Upper lobe of left lung (tissue), 6 donors: ENCODE measurements at regions not wholly inside any gene's neighbourhood (a gene's known extent, or its start where the extent isn't known, plus 50 kb on each side); places are given as distances from the start of the nearest gene placed in this dataset.
A peak's percentile ranks its signal among the peaks of the same experiment; 100 is the strongest.

Experiments used
- ATAC-seq, 2 donors: fragments of 200-7000 bp; cut with Tn5 transposase; one replicate each; pipeline ENCODE4 v1.9.1; 2022; ENCODE audit warnings: mild to moderate bottlenecking in 2 of 2, moderate library complexity in 2 of 2; ENCODE audit not compliant: low FRiP score in 2 of 2
- DNase-seq, 2 donors: peaks; one replicate each; pipeline ENCODE4 v3.0.0-alpha.2; 2019 to 2020
- H3K27ac ChIP-seq, 4 donors: fragments of 200-600 bp; sonication (generic); one replicate each; pipeline ENCODE4 v1.5.1; 2016 to 2019
- H3K27me3 ChIP-seq, 4 donors: fragments of 200-600 bp; sonication (generic); one replicate each; pipeline ENCODE4 v1.5.1; 2017 to 2019
- H3K36me3 ChIP-seq, 4 donors: fragments of 200-600 bp; sonication (generic); one replicate each; pipeline ENCODE4 v1.5.1; 2016 to 2019
- H3K4me1 ChIP-seq, 4 donors: fragments of 200-600 bp; sonication (generic); one replicate each; pipeline ENCODE4 v1.5.1; 2018 to 2019
- H3K4me3 ChIP-seq, 4 donors: fragments of 200-600 bp; sonication (generic); one replicate each; pipeline ENCODE4 v1.5.1; 2017 to 2019; ENCODE audit warnings: mild to moderate bottlenecking in 2 of 4, moderate library complexity in 1 of 4
- H3K9me3 ChIP-seq, 4 donors: fragments of 200-600 bp; sonication (generic); one replicate each; pipeline ENCODE4 v1.5.1; 2018 to 2019
- CTCF ChIP-seq, 6 experiments: fragments of 450-650 bp in 4 of 6; fragments of 200-600 bp in 2 of 6; sonication (generic) in 2 of 6; IDR thresholded peaks; one replicate each; pipeline ENCODE4 v1.5.1; 2016 to 2019; ENCODE audit warnings: antibody characterized with exemption in 6 of 6
- EP300 ChIP-seq, 4 donors: sonication (generic); formaldehyde crosslinking; IDR thresholded peaks; one replicate each; pipeline ENCODE4 v1.5.1; 2017; ENCODE audit warnings: antibody characterized with exemption in 4 of 4, control low read depth in 2 of 4
- POLR2A ChIP-seq, 4 donors: fragments of 450-650 bp; IDR thresholded peaks; one replicate each; pipeline ENCODE4 v1.5.1; 2016 to 2017; ENCODE audit warnings: antibody characterized with exemption in 4 of 4, mild to moderate bottlenecking in 2 of 4
- POLR2AphosphoS5 ChIP-seq, 2 donors: sonication (generic); formaldehyde crosslinking; IDR thresholded peaks; one replicate each; pipeline ENCODE4 v1.5.1; 2017; ENCODE audit warnings: antibody characterized with exemption in 2 of 2
- whole genome bisulfite sequencing, 2 donors: methylation state at CpG; one replicate each; pipeline ENCODE4 v1.1.5; 2017 to 2018; 5-methylcytosine and 5-hydroxymethylcytosine counted together
- donor health status: DM: no; HTN: no; CAD: no; lungs with moderate emphysema.
- donor health status: DM: no; HTN: yes; CAD: no; lungs with severe emphysema.

GRCh38 chr16:66277311-66278070 is 89.0 kb upstream of the CDH5 start:
- 87% methylated on average over 3 to 6 of the region's 6 CpGs for WGBS, 2 donors
- H3K4me1 ChIP-seq = peaks cover 0 to 20% (median 9%) of the 10 kb centered on the region in 4 donors

GRCh38 chr16:66275775-66276428 is 90.6 kb upstream of the CDH5 start:
- H3K4me3 ChIP-seq = no peak overlapping the region
- no peaks in the 10 kb centered on the region for H3K36me3 ChIP-seq
- DNase-seq = peak in 1 of 2 donors; percentile 42
- H3K4me1 ChIP-seq = peaks cover 0 to 20% (median 9%) of the 10 kb centered on the region in 4 donors
- ATAC-seq = no peak
- H3K27ac ChIP-seq = no peak overlapping the region
- peaks cover 0 to 6% (median 0%) of the 10 kb centered on the region in 4 donors for H3K9me3 ChIP-seq
- no peaks in the 10 kb centered on the region for H3K27me3 ChIP-seq
- peak; percentile 53 to 79 (median 64) for TF ChIP-seq CTCF (IDR thresholded peaks at IDR 0.05)
- TF ChIP-seq POLR2A (IDR thresholded peaks at IDR 0.05) = no peak
- WGBS, 2 donors = 32 to 39% methylated on average over 6 of the region's 6 CpGs

More at GRCh38 chr16:66277311-66278070, 89.0 kb upstream of the CDH5 start:
- no peak for ATAC-seq
- Histone ChIP-seq H3K36me3 (no peaks in the 10 kb centered on the region), H3K4me3 (no peak overlapping the region), H3K9me3 (peaks cover 0 to 6% (median 0%) of the 10 kb centered on the region in 4 donors), H3K27ac (peak overlapping the region; percentile 17 to 62 (median 24)), H3K27me3 (no peaks in the 10 kb centered on the region)
- no peak for DNase-seq
- TF ChIP-seq CTCF (IDR thresholded peaks at IDR 0.05) (no peak), POLR2A (IDR thresholded peaks at IDR 0.05) (no peak), POLR2AphosphoS5 (IDR thresholded peaks at IDR 0.05) (no peak), EP300 (IDR thresholded peaks at IDR 0.05) (no peak)

GRCh38 chr16:66274335-66275110 is 92.0 kb upstream of the CDH5 start:
- ATAC-seq (no peak), DNase-seq (no peak)
- Histone ChIP-seq H3K9me3 (peaks cover 0 to 6% (median 0%) of the 10 kb centered on the region in 4 donors), H3K27me3 (no peaks in the 10 kb centered on the region), H3K27ac (no peak overlapping the region), H3K4me1 (peaks cover 0 to 30% (median 19%) of the 10 kb centered on the region in 4 donors), H3K36me3 (no peaks in the 10 kb centered on the region), H3K4me3 (no peak overlapping the region)
- 75 to 82% methylated on average over 9 of the region's 9 CpGs for WGBS, 2 donors
- TF ChIP-seq POLR2AphosphoS5 (IDR thresholded peaks at IDR 0.05) (no peak), CTCF (IDR thresholded peaks at IDR 0.05) (peak in 5 of 6 experiments; percentile 9 to 45 (median 29))

- Histone ChIP-seq H3K36me3 (no peaks in the 10 kb centered on the region), H3K4me3 (no peak overlapping the region), H3K27me3 (no peaks in the 10 kb centered on the region), H3K4me1 (peaks cover 0 to 28% (median 18%) of the 10 kb centered on the region in 4 donors), H3K9me3 (no peaks in the 10 kb centered on the region), H3K27ac (no peak overlapping the region)
- ATAC-seq (no peak), DNase-seq (no peak)
- peak in 1 of 6 experiments; percentile 2 for TF ChIP-seq CTCF (IDR thresholded peaks at IDR 0.05)
- no peak for TF ChIP-seq EP300 (IDR thresholded peaks at IDR 0.05)
- 83 to 87% methylated on average over 8 of the region's 8 CpGs for WGBS, 2 donors
Measured at GRCh38 chr16:66273644-66274334, 92.7 kb upstream of the CDH5 start.
